ENCODE measurements at regions not wholly inside any gene's neighbourhood (a gene's known extent, or its start where the extent isn't known, plus 50 kb on each side); places are given as distances from the start of the nearest gene placed in this dataset.

GRCh38 chr18:73842795-73843394, 304.7 kb downstream of the FBXO15 start:
- Mint-ChIP-seq H3K4me3 (peak overlapping the region; percentile 8), H3K36me3 (no peaks in the 10 kb centered on the region), H3K27me3 (ENCODE audit: low read depth) (peaks cover 39% of the 10 kb centered on the region), H3K4me1 (peaks cover 15% of the 10 kb centered on the region), H3K27ac (no peak overlapping the region), H3K9me3 (no peaks in the 10 kb centered on the region)
- DNase-seq (ENCODE audit: low spot score in 2 of 2, unreplicated experiment in 2 of 2): peak in 1 of 2 experiments; percentile 69
- TF ChIP-seq CTCF (IDR thresholded peaks at IDR 0.05; ENCODE audit: unreplicated experiment): peak; percentile 96

- Mint-ChIP-seq H3K4me1 (peaks cover 15% of the 10 kb centered on the region), H3K36me3 (no peaks in the 10 kb centered on the region), H3K4me3 (no peak overlapping the region), H3K9me3 (no peaks in the 10 kb centered on the region), H3K27ac (no peak overlapping the region), H3K27me3 (ENCODE audit: low read depth) (peaks cover 40% of the 10 kb centered on the region)
- DNase-seq (ENCODE audit: low spot score in 2 of 2, unreplicated experiment in 2 of 2): no peak
- peak; percentile 63 for TF ChIP-seq CTCF (IDR thresholded peaks at IDR 0.05; ENCODE audit: unreplicated experiment)
Observed at GRCh38 chr18:73841661-73842060, 306.0 kb downstream of the FBXO15 start.

- H3K4me3 Mint-ChIP-seq: no peak overlapping the region
- peaks cover 36% of the 10 kb centered on the region for H3K27me3 Mint-ChIP-seq (ENCODE audit: low read depth)
Observed at GRCh38 chr18:73840319-73840945, 307.2 kb downstream of the FBXO15 start.

GRCh38 chr18:73839441-73839840, 308.2 kb downstream of the FBXO15 start:
- DNase-seq (ENCODE audit: low spot score in 2 of 2, unreplicated experiment in 2 of 2): no peak
- Mint-ChIP-seq H3K4me1 (peaks cover 15% of the 10 kb centered on the region), H3K9me3 (no peaks in the 10 kb centered on the region), H3K27ac (no peak overlapping the region), H3K4me3 (no peak overlapping the region), H3K27me3 (ENCODE audit: low read depth) (peaks cover 27% of the 10 kb centered on the region), H3K36me3 (no peaks in the 10 kb centered on the region)
- no peak for TF ChIP-seq CTCF (IDR thresholded peaks at IDR 0.05; ENCODE audit: unreplicated experiment)

More at GRCh38 chr18:73840319-73840945, 307.2 kb downstream of the FBXO15 start:
- Mint-ChIP-seq H3K4me1 (peaks cover 15% of the 10 kb centered on the region), H3K36me3 (no peaks in the 10 kb centered on the region), H3K27ac (no peak overlapping the region), H3K9me3 (no peaks in the 10 kb centered on the region)
- no peak for TF ChIP-seq CTCF (IDR thresholded peaks at IDR 0.05; ENCODE audit: unreplicated experiment)
- DNase-seq (ENCODE audit: low spot score in 2 of 2, unreplicated experiment in 2 of 2): no peak

- H3K27ac Mint-ChIP-seq: no peak overlapping the region
- peaks cover 22% of the 10 kb centered on the region for H3K27me3 Mint-ChIP-seq (ENCODE audit: low read depth)
- no peaks in the 10 kb centered on the region for H3K36me3 Mint-ChIP-seq
- no peak overlapping the region for H3K4me3 Mint-ChIP-seq
- TF ChIP-seq CTCF (IDR thresholded peaks at IDR 0.05; ENCODE audit: unreplicated experiment): no peak
- H3K4me1 Mint-ChIP-seq: peaks cover 9% of the 10 kb centered on the region
- DNase-seq (ENCODE audit: low spot score in 2 of 2, unreplicated experiment in 2 of 2): no peak
- no peaks in the 10 kb centered on the region for H3K9me3 Mint-ChIP-seq
Observed at GRCh38 chr18:73838107-73838506, 309.5 kb downstream of the FBXO15 start.
